DND-41 (cell line): ENCODE measurements at regions not wholly inside any gene's neighbourhood (a gene's known extent, or its start where the extent isn't known, plus 50 kb on each side); places are given as distances from the start of the nearest gene placed in this dataset.

Experiments
- ATAC-seq: fragments of 200-7000 bp; cut with Tn5 transposase; 3 replicates; pipeline ENCODE4 v1.9.1; 2021; ENCODE audit warnings: low read depth; ENCODE audit not compliant: insufficient read depth
- DNase-seq: peaks from one replicate; pipeline ENCODE4 v3.0.0-alpha.2; 2020
- H2AFZ ChIP-seq: 2 replicates; pipeline ENCODE4 v1.6.0; 2012; ENCODE audit warnings: low read depth, low read length
- H3K27ac ChIP-seq: 2 replicates; pipeline ENCODE4 v1.5.1; 2012; ENCODE audit warnings: low read length, inconsistent platforms
- H3K27me3 ChIP-seq: fragments of 200-600 bp; sonication (generic); 2 replicates; pipeline ENCODE4 v1.6.0; 2012; ENCODE audit warnings: low read length, mild to moderate bottlenecking, inconsistent platforms; ENCODE audit not compliant: insufficient read depth, poor library complexity
- H3K36me3 ChIP-seq: 2 replicates; pipeline ENCODE4 v1.5.1; 2012; ENCODE audit warnings: low read length, inconsistent platforms; ENCODE audit not compliant: insufficient read depth
- H3K4me1 ChIP-seq: 2 replicates; pipeline ENCODE4 v1.5.1; 2012; ENCODE audit warnings: mild to moderate bottlenecking, low read length; ENCODE audit not compliant: insufficient read depth
- H3K4me2 ChIP-seq: 2 replicates; pipeline ENCODE4 v1.6.0; 2012; ENCODE audit warnings: mild to moderate bottlenecking, moderate library complexity, low read length, inconsistent platforms; ENCODE audit not compliant: insufficient read depth
- H3K4me3 ChIP-seq, 2 experiments: fragments of 200-600 bp in 1 of 2; shearing (Covaris generic) in 1 of 2; 2 replicates each; pipeline ENCODE4 v1.5.1; 2012 to 2016; ENCODE audit warnings: inconsistent platforms in 2 of 2, low read length in 2 of 2, mild to moderate bottlenecking in 2 of 2, low read depth in 1 of 2, moderate library complexity in 1 of 2
- H3K79me2 ChIP-seq: 2 replicates; pipeline ENCODE4 v1.6.0; 2012; ENCODE audit warnings: low read length, inconsistent platforms; ENCODE audit not compliant: insufficient read depth
- H3K9ac ChIP-seq: 2 replicates; pipeline ENCODE4 v1.6.0; 2012; ENCODE audit warnings: low read depth, mild to moderate bottlenecking, inconsistent platforms, low read length, moderate library complexity
- H3K9me3 ChIP-seq: 2 replicates; pipeline ENCODE4 v1.5.1; 2012; ENCODE audit warnings: low read length, moderate library complexity, mild to moderate bottlenecking, inconsistent platforms; ENCODE audit not compliant: insufficient read depth, severe bottlenecking
- H4K20me1 ChIP-seq: 2 replicates; pipeline ENCODE4 v1.6.0; 2012; ENCODE audit warnings: low read length; ENCODE audit not compliant: insufficient read depth
- EZH2 ChIP-seq: IDR thresholded peaks from 3 replicates; pipeline ENCODE4 v1.6.1; 2012; ENCODE audit warnings: borderline replicate concordance, low read depth, mild to moderate bottlenecking, moderate library complexity, low read length, inconsistent platforms; ENCODE audit not compliant: severe bottlenecking
- TF ChIP-seq, protein P1 (sequence below): IDR thresholded peaks from 2 replicates; pipeline ENCODE4 v1.5.1; 2012; ENCODE audit warnings: borderline replicate concordance, low read length, moderate library complexity, mild to moderate bottlenecking; ENCODE audit not compliant: poor library complexity, severe bottlenecking; ENCODE audit errors: extremely low read depth

DNA sequence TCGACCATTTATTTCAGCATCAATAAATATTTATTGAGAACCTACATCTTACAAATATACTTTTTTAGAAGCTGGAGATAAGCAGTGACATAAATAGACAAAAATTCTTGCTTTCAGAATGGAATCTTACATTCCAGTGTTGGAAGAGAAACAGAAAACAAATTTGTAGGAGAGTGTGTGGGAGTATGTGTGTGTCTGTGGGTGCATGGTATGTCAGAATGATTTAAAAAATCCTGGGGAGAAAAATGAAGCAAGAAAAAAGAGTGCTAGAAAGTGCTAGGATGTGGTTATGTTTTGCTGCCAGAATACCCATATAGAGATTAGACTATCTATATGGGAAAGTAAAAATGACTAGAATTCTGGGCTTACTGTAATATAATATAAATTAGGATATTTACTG is 561.7 kb upstream of the SGO1 start:
- ATAC-seq = no peak
- Histone ChIP-seq H3K79me2 (no peaks in the 10 kb centered on the region), H3K4me1 (no peaks in the 10 kb centered on the region), H3K36me3 (no peaks in the 10 kb centered on the region), H3K4me2 (no peak overlapping the region), H3K9ac (no peak overlapping the region), H2AFZ (no peak overlapping the region), H3K27me3 (no peaks in the 10 kb centered on the region), H3K4me3 (no peak overlapping the region), H3K27ac (no peak overlapping the region), H4K20me1 (no peaks in the 10 kb centered on the region), H3K9me3 (no peaks in the 10 kb centered on the region)
- TF ChIP-seq EZH2 = no peak
- DNase-seq = no peak

DNA sequence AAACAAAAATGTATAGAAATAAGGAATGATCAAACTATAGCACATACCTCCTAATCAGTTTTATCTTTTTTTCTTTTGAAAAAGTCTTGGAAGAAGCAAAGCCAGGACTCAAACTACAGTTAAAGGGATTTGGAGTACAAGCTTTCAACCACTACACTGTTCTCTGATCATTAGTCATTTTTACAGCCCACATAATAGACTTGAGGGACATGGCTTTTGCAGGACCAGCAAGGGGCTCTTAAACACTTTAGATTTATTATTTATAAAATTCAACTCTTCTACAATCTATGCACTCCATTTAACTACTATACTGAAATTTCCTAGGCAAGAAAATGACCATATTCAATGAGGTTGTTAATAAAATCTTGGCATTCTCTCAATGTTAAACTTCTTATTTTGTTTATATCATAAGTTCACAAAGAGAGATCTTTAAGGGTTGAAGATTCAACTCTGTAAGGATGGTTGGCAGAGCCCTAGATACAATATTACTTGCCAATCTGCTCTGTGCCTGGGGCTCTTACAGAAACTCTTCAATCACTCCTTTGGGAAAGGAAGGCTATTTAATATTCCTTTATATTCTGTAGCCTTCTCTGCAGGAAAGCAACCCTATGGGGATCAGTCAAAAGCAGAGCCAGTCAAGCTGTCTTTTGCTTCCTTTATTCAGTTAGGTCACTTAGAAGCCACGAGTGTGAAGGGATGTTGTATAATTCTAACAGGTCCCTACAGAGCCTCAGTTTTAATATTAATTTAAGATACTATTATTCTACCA is 557.7 kb upstream of the SGO1 start:
- no peaks in the 10 kb centered on the region for H3K36me3 ChIP-seq
- H3K4me2 ChIP-seq = no peak overlapping the region
- H3K4me3 ChIP-seq = no peak overlapping the region
- no peaks in the 10 kb centered on the region for H3K27me3 ChIP-seq
- TF ChIP-seq, protein P1, sequence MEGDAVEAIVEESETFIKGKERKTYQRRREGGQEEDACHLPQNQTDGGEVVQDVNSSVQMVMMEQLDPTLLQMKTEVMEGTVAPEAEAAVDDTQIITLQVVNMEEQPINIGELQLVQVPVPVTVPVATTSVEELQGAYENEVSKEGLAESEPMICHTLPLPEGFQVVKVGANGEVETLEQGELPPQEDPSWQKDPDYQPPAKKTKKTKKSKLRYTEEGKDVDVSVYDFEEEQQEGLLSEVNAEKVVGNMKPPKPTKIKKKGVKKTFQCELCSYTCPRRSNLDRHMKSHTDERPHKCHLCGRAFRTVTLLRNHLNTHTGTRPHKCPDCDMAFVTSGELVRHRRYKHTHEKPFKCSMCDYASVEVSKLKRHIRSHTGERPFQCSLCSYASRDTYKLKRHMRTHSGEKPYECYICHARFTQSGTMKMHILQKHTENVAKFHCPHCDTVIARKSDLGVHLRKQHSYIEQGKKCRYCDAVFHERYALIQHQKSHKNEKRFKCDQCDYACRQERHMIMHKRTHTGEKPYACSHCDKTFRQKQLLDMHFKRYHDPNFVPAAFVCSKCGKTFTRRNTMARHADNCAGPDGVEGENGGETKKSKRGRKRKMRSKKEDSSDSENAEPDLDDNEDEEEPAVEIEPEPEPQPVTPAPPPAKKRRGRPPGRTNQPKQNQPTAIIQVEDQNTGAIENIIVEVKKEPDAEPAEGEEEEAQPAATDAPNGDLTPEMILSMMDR = no peak
- no peak for TF ChIP-seq EZH2
- H2AFZ ChIP-seq = no peak overlapping the region
- H3K9me3 ChIP-seq = no peaks in the 10 kb centered on the region
- H3K4me1 ChIP-seq = no peaks in the 10 kb centered on the region
- ATAC-seq = no peak
- H3K9ac ChIP-seq = no peak overlapping the region
- no peaks in the 10 kb centered on the region for H3K79me2 ChIP-seq
- no peak overlapping the region for H3K27ac ChIP-seq
- H4K20me1 ChIP-seq = no peaks in the 10 kb centered on the region
- DNase-seq = no peak

DNA sequence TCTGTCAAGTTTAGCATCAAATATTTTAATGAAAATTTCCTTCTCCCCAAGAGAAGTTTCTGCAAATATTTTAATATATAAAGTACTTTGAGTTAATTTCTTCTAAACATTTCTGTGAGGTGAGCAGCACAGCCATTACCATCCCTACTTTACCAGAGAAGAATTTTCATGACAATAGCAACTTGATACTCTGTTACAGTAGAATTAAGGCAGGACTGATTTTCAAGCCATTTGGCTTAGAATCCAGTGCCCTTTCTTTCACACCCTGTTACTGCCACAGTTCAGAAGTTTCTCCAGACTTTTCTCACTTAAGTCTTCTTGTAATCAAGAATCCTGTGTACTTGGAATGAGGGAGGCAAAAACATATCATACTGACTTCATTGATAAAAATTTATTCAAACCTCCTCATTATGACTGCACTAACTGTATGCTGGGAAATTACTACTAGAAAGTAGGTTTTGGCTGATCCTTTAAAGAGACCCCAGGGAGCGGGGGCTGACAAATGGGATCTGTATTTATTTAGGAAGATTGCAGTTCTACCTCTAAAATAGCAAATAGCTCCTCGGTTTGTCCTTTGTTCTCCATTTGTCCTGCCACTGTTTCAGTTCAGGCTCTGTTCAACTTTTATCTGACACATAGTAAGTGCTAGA is 557.0 kb upstream of the SGO1 start:
- Histone ChIP-seq H3K36me3 (no peaks in the 10 kb centered on the region), H4K20me1 (no peaks in the 10 kb centered on the region), H3K27me3 (no peaks in the 10 kb centered on the region), H3K4me2 (no peak overlapping the region), H3K4me3 (no peak overlapping the region), H3K9me3 (no peaks in the 10 kb centered on the region), H3K4me1 (no peaks in the 10 kb centered on the region), H2AFZ (no peak overlapping the region), H3K79me2 (no peaks in the 10 kb centered on the region), H3K27ac (no peak overlapping the region), H3K9ac (no peak overlapping the region)
- no peak for TF ChIP-seq EZH2
- TF ChIP-seq, protein P1 = no peak
- ATAC-seq = no peak
- no peak for DNase-seq

DNA sequence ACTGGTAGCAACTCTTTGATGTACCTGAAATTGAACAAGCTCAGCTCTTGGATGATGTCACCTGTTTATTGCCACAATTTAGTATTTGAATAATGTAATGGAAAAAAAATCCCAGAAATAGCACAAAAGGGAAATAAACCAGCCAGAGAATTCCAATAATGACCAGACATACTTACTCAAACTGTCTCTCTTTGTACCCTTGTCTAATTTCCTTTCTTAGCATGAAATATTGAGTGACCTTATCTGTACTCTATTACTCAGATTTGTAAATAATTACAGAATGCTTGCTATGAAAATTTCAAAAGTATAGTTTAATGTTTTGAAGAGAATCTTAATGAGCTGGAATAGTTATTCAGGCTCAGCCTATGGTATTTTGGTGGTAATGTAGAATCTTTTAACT is 555.4 kb upstream of the SGO1 start:
- no peak overlapping the region for H3K4me3 ChIP-seq
- ATAC-seq (no peak), DNase-seq (no peak)
- no peak overlapping the region for H3K9ac ChIP-seq
- H3K4me1 ChIP-seq = no peaks in the 10 kb centered on the region
- H3K79me2 ChIP-seq = no peaks in the 10 kb centered on the region
- H3K9me3 ChIP-seq = no peaks in the 10 kb centered on the region
- no peak overlapping the region for H2AFZ ChIP-seq
- H3K4me2 ChIP-seq = no peak overlapping the region
- H4K20me1 ChIP-seq = no peaks in the 10 kb centered on the region
- H3K27ac ChIP-seq = no peak overlapping the region
- H3K27me3 ChIP-seq = no peaks in the 10 kb centered on the region
- TF ChIP-seq, protein P1 = no peak
- TF ChIP-seq EZH2 = no peak
- H3K36me3 ChIP-seq = no peaks in the 10 kb centered on the region
